NCI-H1105 treated with DMSO at 0.1 percent for 48 hours (cell line): ENCODE measurements at regions not wholly inside any gene's neighbourhood (a gene's known extent, or its start where the extent isn't known, plus 50 kb on each side); places are given as distances from the start of the nearest gene placed in this dataset.

ENCODE experiments used
- DNase-seq: peaks from one replicate; lab custom pipeline; 2025; lab: John Stamatoyannopoulos, UW

DNA sequence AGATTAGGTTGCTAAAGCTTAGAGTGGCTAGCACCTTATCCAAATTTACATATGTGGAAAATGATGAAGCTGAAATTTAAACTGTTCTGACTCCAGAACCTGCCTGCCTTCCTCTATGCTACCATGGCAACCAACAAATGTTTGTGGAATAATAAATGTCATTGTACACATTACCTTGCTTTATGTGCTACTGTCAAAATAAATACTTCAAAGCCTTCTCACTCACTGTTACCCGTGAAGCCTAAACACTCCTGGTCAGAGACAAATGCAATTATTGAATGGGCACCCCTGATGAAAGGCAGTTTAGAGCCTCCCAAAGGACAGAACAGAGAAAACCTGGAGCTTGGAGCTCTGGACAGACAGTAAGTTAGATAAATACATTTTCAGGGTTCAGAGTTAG lies 158.6 kb downstream of the FAM114A2 start:
- no peak for DNase-seq

DNA sequence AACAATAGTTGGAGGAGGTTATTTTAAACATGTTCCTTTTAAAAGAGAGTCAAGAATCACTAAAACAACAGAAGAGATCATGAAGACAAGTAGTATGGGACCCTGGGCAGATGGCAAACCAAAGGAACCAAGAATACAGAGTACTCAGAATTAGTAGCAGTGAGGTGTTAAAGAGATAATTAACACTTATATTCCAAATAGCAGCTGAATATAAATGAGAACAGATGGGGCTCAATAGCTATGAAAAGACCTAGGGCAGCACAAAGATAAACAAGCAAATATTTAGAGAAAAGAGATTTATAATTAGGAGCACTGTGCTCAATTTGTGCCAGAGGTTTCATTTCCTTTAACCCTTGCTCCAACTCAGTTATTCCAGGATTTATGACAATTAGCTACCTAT lies 159.1 kb downstream of the FAM114A2 start:
- DNase-seq = no peak

DNA sequence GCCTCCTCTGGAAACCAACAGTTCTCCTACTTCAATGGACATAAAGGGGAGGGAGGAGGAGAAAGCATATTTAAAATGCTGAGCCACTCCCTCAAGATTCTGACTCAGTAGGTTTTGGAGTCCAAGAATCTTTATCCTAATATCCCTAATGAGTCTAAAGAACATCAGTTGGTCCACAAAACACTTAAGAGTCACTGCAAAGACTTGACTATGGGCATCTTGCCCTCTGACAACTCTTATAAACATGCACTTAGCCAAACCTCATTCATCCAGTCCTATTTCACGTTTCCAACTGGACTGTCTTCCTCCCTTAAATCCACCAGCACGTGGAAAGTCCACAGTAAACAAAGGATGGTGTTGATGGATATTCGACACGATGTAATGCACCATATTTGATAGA lies 172.5 kb downstream of the FAM114A2 start:
- DNase-seq = no peak

DNA sequence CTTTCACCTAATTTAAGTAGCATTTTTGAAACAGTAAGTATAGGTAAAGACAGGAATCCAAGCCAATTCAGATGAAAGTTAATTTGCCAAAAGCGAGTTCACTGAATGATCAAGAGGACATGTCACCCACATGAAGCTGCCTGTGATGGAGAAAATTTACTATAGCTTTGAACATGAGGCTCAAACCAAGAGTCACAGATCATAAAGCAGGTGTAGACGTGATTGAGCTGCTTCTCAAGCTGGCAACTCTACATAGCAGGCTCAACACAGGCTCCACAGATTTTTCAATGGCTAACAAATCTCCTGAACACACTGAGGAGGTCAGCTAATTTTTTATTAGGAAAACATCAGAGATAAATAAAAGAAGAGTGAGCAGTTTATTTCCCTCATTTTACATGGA lies 173.7 kb downstream of the FAM114A2 start:
- DNase-seq = no peak

DNA sequence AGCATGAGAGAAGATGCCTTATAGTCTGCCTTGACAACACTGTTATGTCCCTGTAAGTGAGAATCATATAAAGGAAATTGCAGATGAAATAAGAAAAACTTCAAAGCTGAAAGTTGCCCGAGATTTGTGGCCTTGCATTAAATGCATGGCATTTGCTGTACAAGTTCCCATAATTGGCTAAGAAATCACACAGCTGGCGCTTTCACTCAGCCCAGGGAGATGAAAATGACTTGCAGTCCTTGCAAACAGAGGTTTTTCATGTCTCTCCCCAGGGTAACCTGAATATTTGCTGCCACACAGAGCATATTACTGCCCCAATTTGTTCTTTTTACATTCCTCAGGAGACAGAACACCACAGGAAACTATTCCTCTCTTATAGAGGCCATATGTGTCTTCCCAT lies 174.8 kb downstream of the FAM114A2 start:
- no peak for DNase-seq
